Erythroblast (primary cell): ENCODE measurements at regions not wholly inside any gene's neighbourhood (a gene's known extent, or its start where the extent isn't known, plus 50 kb on each side); places are given as distances from the start of the nearest gene placed in this dataset.

Source experiments
- GATA1 ChIP-seq: IDR thresholded peaks from 2 replicates; pipeline ENCODE4 v1.6.1; 2011; ENCODE audit warnings: low read depth, mild to moderate bottlenecking, control low read depth, low read length, moderate library complexity
- POLR2A ChIP-seq: IDR thresholded peaks from 2 replicates; pipeline ENCODE4 v1.6.1; 2011; ENCODE audit warnings: mild to moderate bottlenecking, low read length

GRCh38 chr22:19598054-19598855 lies 74.0 kb upstream of the CLDN5 start:
- TF ChIP-seq POLR2A, result no peak
- no peak for TF ChIP-seq GATA1
